ENCODE measurements at regions not wholly inside any gene's neighbourhood (a gene's known extent, or its start where the extent isn't known, plus 50 kb on each side); places are given as distances from the start of the nearest gene placed in this dataset.
"Not testable (repeated sequence)": the region's sequence is repeated elsewhere in the genome, so short reads cannot be mapped to it uniquely, and the experiment has no call there.

DNA sequence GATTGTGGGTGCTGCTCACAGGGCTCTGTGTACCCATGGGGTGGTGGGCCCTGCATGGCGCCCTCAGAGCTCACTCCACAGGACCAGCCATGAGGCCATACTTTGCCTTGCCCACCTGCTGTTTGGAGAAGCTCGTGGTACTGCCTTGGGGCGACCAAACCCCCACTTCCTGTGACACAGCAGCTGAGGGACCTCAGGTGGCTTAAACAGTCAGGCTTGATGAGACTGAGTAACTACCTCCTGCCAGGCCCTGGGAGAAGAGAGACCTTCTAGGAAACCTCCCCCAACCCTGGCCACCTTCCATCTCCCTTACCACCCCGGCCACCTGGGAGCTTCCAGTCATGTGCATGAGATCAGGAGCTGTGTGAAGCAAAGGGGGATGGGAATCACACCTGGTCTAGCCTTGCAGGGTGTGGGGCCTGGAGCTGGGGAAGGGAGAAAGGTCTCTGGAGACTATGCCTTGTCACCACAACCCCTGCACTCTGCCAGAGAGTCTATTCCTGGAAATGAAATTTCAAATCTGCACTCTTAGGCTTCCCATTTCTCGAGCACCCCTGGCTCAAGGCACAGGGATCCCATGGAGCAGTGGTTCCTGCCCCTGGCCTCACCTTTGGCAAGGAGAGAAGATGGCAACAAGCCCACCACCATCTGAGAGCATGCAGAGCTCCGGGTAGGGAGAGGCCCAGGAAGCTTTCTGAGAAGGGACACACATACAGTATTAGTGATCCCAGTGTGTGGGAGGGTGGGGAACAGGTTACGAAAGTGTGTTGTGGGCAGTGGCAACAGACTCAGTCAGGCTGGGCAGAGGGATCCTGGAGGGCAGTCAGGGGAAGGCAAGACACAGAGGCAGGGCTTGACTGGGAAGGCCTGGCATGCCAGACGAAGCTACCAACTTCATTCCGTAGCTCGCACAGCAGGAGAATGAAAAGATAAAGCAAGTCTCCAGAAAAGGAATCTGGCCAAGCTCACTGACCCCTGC lies 125.0 kb downstream of the URI1 start:
- DNase-seq, result no peak

DNA sequence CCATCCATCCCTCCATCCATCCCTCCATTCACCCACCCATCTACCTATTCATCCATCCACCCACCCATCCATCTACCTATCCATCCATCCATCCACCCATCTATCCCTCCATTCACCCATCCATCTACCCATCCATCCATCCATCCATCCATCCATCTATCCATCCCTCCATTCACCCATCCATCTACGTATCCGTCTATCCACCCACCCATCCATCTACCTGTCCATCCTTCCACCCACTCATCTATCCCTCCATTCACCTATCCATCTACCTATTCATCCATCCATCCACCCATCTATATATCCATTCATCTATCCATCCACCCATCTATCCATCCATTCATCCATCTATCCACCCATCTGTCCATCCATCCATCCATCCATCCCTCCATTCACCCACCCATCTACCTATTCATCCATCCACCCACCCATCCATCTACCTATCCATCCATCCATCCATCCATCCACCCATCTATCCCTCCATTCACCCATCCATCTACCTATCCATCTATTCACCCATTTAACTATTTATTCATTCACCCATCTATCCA lies 126.0 kb downstream of the URI1 start:
- not testable (repeated sequence) for DNase-seq

DNA sequence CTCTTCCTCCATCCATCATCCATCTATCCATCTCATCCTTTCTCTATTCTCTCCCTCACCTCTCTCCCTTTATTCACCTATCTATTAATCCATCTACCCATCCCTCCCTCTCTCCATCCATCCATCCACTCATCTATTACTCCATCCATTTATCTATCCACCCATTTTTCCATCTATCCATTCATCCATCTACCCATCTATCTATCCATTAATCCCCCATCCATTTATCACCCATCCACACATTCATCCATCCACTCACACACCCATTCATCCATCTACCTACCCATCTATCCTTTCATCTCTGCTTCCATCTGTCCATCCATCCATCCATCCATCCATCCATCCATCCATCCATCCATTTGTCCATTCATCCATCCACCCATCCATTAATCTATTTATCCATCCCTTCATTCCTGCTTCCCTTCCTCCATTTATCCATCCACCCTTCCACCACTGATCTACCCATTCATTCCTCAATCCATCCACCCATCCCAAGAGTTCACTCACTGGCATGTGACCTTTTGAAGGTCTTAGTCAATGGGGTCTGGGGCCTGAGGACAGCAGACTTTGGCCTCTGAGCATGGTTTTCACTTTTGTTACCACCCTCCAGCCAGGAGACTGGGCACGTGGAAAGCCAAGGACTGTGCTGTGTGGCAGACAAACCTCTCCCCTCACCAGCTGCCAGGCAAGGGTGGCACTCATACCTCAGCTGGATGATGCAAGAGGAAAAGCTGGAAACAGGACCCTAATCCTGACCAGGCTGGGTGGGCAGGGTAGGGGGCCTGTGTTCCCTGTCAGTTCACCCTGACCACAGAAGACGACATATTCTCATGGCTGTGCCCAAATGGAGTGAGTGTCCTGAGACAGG lies 126.7 kb downstream of the URI1 start:
- no peak for DNase-seq

DNA sequence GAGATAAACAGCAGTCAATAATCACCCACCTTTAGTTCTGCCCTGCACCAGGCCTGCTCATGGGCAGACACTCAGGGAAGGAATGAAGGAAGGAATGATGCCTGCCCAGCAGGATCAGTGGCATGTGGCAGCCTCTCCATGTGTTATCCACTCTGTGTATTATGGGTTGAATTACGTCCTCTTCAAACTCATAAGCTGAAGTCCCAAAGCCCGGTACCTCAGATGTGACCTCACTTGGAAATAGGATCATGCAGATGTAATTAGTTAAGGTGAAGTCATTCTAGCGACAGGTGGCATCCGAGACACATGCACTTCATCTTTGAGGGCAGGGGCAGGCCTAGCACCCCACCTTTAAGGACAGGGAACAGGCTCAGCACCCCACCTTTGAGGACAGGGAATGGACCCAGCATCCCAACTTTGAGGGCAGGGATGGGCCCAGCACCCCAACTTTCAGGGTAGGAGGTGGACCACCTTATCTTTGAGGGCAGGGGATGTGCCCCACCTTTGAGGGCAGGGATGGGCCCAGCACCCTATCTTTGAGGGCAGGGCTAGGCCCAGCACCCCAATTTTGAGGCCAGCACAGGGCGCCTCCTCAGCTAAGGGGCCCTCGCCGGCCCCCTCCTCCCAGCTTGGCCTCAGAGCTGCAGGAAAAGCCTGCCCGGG lies 127.6 kb downstream of the URI1 start:
- no peak for DNase-seq

DNA sequence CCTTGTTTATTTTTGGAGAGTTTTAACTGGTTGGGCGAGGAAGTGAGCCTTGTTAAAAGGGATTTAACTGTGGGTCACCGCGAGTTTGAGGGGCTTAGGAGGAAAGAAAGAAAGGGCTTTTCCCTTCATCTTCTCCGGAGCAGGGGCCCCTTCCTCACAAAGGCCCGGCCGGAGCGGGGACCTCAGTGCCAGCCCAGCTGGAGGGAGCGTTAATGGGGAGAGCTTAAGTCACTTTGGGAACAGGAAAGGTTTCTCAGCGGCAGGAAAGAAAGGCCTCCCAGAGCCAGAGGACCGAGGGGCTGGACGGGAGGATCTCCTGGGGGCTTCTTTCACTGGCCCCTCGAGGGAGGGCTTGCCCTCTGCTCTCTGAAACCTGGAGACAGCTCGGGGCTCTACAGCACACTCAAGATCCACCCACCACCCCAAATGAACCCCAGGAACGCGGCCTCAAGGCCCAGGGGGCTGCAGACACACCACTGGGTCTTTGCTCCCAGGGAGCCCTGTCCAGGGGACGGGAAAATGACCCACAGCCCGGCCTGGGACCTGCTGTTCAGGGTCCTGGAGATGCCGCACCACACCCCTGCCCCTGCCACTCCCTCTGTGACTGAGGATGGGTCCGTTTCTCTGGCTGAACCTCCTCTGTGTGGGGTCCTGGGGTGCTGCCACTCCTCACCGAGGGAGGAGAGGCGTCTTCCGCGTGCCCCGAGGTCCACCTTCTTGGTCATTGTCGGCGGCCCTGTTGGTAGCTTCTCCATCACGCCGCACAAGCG lies 128.3 kb downstream of the URI1 start:
- no peak for DNase-seq

DNA sequence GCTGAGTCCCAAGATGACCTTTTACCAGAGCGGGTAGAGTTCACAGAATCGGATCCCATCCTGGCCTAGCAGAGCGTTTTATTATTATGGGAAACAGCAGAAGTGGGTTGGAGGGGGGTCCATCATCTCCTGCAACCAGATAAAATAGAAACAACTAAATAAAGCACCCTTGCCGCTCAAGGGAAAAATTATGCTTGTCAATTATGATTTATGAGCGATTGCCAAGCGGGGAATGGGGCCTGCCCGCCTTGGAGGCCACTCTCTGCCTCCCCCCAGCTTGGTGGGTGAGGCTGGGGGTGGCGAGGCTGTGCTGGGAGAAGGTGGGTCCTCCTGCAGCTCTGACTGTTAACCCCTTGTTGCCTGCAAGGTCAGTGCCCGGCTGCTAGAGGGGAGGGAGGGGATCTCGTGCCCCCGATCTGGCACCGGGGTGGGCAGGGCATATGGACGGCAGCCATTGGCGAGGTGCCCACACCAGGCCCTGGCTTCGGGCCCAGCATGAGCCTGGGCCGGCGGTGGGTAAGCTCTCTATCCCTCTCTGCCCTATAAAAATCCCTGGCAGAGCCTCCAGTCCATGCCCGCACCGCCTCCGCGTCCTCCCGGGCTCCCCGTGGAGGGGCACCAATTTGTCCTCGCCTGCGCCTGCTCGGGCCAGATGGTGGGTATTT lies 129.1 kb downstream of the URI1 start:
- DNase-seq, result no peak

DNA sequence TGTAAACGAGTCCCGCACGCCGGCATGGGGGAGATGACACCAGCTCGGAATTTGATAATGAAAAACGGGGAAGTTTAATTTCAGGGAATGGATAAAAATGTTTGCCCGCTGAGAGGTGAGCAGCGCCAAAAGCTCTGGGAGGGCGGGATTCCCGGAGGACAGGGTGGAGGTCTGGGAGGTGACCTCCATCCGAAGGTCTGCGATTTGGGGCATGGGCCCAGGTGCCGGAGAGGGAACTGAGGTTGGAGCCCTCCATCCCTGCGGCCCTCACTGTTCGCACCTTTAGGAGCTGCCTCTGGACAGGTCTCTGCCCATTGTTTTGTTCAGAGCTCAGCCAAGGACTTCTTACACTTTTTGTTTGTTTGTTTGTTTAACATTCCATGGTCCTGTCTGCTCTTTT lies 129.8 kb downstream of the URI1 start:
- DNase-seq, result no peak

DNA sequence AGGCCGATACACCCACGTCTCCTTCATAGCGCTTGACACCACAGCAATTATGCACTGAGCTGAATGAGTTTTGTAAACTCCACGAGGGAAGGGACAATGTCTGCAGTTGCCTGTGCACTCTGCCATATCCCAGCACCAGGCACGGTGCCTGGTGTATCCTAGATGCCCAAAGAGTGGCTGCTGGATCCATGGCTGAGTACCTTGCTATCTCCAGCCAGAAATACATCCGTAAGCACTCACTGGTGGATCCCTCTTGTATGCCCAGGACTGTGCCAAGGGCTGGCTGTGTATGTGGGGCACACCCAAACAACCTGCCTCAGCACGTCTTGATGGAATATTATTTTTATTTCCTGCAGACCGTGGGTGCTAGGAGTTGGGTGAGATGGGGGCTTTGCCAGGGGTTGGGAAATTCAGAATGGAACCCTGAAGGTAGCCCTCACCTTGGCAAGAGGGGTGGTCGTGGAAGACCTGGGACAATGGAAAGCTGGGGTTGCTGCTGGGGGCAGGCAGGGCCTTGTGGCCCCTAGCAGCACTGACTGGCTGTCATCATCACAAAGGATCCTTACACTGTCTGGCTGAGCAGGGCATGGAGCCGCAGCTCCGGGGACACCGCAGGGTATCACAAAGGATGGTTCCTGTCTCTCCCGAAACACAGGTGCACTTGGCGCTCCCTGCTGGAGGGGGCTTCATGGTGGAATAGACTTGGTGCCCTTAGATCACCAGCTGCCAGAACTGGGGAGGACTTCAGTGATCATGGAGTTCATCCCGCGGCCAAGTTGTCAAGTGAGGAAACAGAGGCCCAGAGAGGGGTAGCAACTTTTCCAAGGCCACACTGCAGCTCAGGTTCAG lies 131.3 kb downstream of the URI1 start:
- DNase-seq, result no peak

DNA sequence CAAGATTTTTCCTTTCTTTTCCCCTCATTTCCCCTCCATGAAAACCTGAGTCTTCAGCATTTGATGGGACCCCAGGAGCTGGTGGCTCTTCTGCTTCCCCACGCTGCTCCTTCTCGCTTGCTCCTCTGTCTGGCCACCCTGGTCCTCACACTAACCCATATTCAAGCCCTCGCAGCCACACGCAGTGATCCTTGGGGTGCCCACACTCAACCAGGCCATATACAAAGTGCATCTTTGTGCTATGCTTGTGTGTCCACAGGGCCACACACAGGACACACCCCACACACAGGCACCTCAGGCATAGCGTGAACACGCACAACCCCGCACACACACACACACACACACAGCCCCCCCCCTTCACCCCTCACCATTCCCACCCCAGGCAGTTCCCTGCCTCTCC lies 132.1 kb downstream of the URI1 start:
- DNase-seq, result no peak

DNA sequence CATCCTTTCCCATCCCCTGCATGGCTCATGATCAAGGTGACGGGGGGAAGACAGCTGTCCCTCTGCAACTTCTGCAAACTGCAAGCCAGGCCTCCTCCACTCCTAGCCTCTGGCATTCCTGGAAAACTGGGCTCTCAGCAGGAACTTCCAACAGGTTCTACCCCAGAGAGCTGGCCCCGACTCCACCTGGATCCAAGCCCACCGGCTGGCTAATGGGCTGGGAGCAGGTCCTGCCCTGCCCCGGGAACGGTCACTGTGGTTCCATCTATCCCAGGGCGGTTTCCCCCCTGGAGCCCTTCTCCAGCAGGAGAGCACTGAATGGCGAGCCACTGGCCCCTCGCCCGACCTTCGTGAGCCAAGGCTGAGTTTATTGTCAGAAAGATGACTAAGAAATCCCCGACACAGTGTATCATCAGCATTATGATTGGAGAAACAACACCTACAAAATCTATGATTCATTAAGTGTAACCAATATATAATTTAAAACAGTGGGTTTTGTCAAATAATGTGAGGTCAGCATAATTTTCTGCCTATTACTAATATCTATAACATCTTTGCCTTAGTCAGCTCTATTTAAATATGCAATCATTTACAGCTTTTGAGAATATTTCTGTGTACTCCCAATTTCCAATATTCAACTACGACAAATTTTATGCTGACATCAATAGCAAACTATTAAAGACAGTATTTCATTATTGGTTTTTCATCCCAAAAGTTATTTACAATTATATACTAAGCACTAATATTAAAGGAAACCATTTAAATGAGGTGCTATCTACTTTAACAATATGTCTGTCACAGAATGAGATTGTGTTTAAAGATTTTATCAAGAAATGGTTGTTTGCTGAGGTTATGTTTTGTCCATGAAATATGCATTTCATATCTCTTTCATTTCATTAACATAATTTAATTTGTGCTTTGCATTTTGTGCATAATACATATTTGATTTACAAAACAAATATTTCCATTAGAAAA lies 133.0 kb downstream of the URI1 start:
- no peak for DNase-seq

DNA sequence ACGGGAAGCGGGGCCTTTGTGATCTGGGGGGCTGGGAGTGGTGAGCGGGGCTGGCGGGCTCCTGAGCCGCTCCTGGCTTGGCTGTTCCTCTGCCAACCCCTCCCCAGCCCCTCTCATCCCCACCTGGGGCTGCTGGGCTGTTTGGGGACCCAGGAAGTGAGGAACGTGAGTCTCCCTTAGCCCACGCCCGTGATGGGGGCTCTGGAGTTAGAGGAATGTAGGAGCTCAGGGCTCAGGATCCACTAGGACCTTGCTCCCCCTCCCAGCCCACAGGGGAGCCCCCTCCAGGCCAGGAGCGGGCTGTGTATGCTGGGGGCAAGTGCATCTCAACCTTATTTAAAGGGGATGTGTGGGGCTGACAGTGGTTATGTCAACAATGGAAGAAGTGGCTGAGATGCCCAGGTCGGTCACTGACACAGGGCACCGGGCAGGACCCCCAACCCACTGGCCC lies 134.1 kb downstream of the URI1 start:
- DNase-seq, result no peak

DNA sequence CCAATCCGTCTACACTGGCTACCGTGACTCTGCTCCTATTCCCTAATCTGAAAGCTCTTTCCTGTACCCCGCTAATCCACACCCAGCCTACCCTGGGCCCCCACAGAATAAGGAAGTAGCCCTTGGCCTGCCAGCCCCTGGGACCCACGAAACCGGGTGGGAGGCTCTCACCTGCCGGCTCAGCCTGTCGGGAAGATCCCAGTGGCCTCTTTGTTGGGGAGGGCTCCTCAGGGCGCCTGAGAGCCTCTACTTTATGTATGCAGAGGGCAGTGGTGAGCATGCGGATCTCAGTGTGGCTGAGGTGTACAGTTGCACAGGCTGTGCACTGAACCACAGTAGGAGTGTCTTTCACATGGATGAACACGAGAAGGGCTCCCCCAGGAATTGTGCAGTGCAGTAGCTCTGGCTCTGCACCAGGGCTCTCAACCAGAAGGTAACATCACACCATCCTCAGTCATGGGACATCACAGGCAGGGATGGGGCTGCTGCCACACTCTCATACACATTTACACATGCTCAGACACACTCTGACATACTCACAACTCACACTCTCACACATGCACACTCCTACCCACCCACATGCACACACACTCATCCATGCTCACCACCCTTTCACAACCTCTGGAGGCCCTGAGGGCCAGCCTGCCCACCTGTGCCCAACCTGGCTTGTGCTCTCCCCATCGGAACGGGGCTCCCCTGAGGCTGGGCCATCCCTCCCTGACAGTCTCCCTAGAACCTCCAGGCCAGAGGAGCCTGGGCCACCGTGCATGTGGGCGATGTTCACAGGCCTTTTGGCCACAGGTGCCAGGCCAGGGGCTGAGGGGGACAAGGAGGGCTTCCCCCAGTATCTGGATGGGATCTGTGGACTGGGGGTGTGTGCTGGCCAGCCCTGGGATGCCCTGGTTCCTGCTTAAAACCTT lies 135.0 kb downstream of the URI1 start:
- DNase-seq, result no peak

DNA sequence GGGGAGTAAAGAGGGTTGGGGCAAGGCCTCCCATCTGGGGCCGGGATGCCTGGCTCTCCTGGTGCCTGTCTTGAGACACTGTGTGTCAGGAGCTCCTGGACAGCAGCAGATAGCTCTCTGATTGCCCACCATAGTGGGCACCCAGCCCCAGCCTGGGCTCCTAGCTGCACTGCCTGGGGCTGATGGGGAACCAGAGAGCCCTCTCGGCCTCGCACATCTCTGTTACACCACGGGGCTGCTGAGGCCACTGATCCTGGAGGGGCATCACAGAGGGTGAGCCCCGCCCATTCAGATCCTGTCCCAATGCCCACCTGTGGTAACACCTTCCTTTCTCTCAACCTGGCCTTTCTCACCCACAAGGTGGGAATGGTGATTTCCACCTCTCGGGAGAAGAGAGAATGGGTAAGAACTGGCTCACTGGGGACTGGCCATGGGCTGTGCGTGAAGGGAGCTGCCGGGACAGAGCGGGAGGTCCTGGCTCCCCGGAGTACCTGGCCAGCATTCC lies 135.9 kb downstream of the URI1 start:
- DNase-seq, result no peak

DNA sequence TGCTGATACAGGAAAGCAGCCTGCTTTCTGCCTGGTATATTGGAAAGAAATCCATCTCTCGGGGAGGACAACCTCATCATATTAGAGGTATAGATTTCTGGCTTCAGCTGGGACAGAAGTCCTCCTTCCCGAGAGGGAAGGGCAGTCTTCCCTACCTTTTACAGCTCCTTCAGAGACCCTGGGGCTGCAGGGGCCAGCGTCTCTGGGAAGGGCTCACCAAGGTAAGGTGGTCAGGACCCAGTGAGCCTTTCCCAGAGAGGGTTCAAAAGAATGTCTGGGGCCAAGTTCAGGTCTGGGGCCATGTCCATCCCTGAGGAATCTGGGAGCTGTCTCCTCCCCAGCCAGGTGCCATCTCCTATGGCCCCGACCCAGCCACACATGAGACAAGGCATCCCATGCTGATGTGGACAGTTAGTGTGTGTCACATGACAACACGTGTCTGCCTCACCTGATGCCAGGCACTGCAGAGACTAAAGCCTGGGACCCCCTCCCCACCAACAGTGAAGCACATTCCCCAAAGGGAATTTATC lies 136.4 kb downstream of the URI1 start:
- no peak for DNase-seq

DNA sequence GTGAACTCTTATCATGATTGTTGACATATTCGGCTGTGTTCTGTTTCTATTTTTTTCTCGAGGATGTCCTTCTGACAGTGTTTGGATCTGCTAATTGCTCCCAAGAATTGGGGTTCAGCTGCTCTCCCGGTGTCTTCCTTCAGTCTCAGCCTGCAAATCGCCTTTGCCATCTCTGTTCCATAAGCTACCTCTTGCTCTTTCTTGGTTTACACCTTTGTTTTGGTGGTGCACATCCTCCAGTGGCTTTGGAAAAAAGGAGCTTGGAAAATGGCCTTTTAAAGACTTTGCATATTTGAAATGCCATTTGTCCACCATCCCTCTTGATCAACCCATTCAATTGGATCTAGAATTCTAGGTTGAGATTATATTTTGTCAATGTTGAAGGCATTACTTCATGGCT lies 137.2 kb downstream of the URI1 start:
- no peak for DNase-seq

DNA sequence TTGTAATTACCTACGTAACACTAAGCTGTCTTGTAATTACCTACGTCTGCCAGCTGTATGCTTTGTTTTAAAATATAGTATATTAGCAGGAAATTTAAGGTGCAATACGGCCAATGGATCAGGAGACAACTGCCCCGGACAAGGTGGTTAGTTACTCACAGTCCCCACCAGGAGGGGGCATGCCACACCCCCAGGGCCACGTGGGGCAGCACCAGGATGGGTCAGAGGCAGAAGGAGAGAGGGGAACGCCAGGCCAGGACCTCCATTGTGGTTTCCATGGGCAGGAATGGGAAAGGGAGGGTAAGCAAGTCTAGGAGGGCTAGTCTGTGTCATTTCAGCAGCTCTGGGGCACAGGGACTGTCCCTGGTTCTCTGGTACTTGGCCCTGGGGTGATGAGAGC lies 140.1 kb downstream of the URI1 start:
- DNase-seq, result no peak

DNA sequence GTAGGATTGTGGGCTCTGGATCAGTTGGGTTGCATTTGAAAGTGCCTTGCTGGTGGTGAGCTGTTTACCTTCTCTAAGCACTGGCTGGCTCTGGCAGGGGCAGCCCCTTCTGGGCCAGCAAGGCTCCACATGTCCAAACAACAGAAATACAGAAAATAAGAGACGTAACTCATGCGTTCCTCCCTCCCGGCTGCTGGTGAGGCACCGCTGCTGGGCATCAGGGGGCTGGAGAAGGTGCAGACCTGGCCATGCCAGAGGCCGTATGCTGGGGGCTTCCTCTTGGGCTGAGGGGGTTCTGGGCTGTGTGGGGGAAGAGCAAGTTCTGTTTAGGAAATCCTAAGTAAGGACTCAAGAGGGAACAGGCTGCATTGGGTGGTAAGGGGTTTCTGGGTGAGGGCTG lies 140.6 kb downstream of the URI1 start:
- no peak for DNase-seq
